HepG2 (cell line): ENCODE measurements at regions not wholly inside any gene's neighbourhood (a gene's known extent, or its start where the extent isn't known, plus 50 kb on each side); places are given as distances from the start of the nearest gene placed in this dataset.

Experiments
- ATAC-seq: fragments of 200-7000 bp; cut with Tn5 transposase; 3 replicates; pipeline ENCODE4 v1.9.1; 2020; ENCODE audit warnings: mild to moderate bottlenecking, moderate library complexity
- BruUV-seq: library from RNA; stranded (reverse); fragments of 400-500 nt; replicated peaks from 2 replicates; lab custom pipeline; 2021; lab: Mats Ljungman, UMichigan
- CTCF ChIA-PET: fragments of 300-600 bp; formaldehyde crosslinking; extraction: SDS; loops from one replicate; lab custom pipeline; 2021; ENCODE audit warnings: low total read pairs, inconsistent platforms, low intra/inter-chr PET ratio; lab: Yijun Ruan, JAX
- POLR2A ChIA-PET: fragments of 350-600 bp; sonication (Branson Sonifier 250); formaldehyde crosslinking; loops from one replicate; lab custom pipeline; 2020; ENCODE audit warnings: antibody characterized with exemption, inconsistent platforms; lab: Yijun Ruan, JAX
- DNase-seq: peaks from one replicate; pipeline ENCODE4 v3.0.0-alpha.2; 2015; ENCODE audit warnings: low spot score
- FAIRE-seq: peaks from 3 replicates; lab custom pipeline; 2011; peaks lifted over from hg19 to GRCh38; lab: Jason Lieb, UNC
- H2AFZ ChIP-seq: one replicate; pipeline ENCODE4 v1.6.1; 2011; ENCODE audit warnings: low read length, inconsistent platforms
- H3K27ac ChIP-seq: fragments of 300-600 bp; 3 replicates; pipeline ENCODE4 v1.8.0; 2011; ENCODE audit warnings: mixed run types, mild to moderate bottlenecking, mixed read lengths, low read length, inconsistent platforms; ENCODE audit not compliant: insufficient read depth; ENCODE audit errors: extremely low read length
- H3K27me3 ChIP-seq, 2 experiments: fragments of 200-600 bp in 1 of 2; 2 replicates in 1 of 2; 3 replicates in 1 of 2; pipeline versions ENCODE4 v1.6.0 to v1.8.0; 2011; ENCODE audit warnings: low read length in 2 of 2, mild to moderate bottlenecking in 2 of 2, moderate library complexity in 2 of 2, inconsistent platforms in 1 of 2; ENCODE audit not compliant: insufficient read depth in 2 of 2, control insufficient read depth in 1 of 2
- H3K36me3 ChIP-seq, 2 experiments: fragments of 200-600 bp in 1 of 2; replicated peaks in 1 of 2; 2 replicates in 1 of 2; 3 replicates in 1 of 2; pipeline versions ENCODE4 v1.5.1 to v1.8.0; 2011; ENCODE audit warnings: low read length in 2 of 2, inconsistent platforms in 1 of 2; ENCODE audit not compliant: insufficient read depth in 2 of 2, control insufficient read depth in 1 of 2
- H3K4me1 ChIP-seq: 2 replicates; pipeline ENCODE4 v1.5.1; 2012; ENCODE audit warnings: low read length, inconsistent platforms; ENCODE audit not compliant: insufficient read depth
- H3K4me2 ChIP-seq: 2 replicates; pipeline ENCODE4 v1.6.0; 2011; ENCODE audit warnings: low read depth, low read length, inconsistent platforms
- H3K4me3 ChIP-seq, 3 experiments: fragments of 200-600 bp in 1 of 3; sonication (generic), shearing (Covaris generic) in 1 of 3; replicated peaks in 1 of 3; 2 replicates each; pipeline ENCODE4 v1.5.1; 2011 to 2016; ENCODE audit warnings: low read length in 3 of 3, inconsistent platforms in 2 of 3, low read depth in 2 of 3, mild to moderate bottlenecking in 2 of 3, control low read depth in 1 of 3, mixed read lengths in 1 of 3; ENCODE audit not compliant: insufficient read depth in 1 of 3
- H3K79me2 ChIP-seq: one replicate; pipeline ENCODE4 v1.6.1; 2011; ENCODE audit warnings: low read length, inconsistent platforms; ENCODE audit not compliant: insufficient read depth
- H3K9ac ChIP-seq: 2 replicates; pipeline ENCODE4 v1.6.0; 2011; ENCODE audit warnings: mild to moderate bottlenecking, low read depth, low read length, inconsistent platforms; ENCODE audit not compliant: insufficient read depth
- H3K9me3 ChIP-seq: 2 replicates; pipeline ENCODE4 v1.5.1; 2012; ENCODE audit warnings: mild to moderate bottlenecking, low read length
- H4K20me1 ChIP-seq: 2 replicates; pipeline ENCODE4 v1.6.0; 2011; ENCODE audit warnings: inconsistent platforms, mild to moderate bottlenecking, low read length, moderate library complexity; ENCODE audit not compliant: insufficient read depth
- DPF2 ChIP-seq: sonication (generic); formaldehyde crosslinking; IDR thresholded peaks from 2 replicates; pipeline ENCODE4 v1.4.0; 2020; ENCODE audit warnings: mild to moderate bottlenecking, low read depth, missing genetic modification reagents, borderline replicate concordance
- GRHL1 ChIP-seq: sonication (generic); formaldehyde crosslinking; conservative IDR thresholded peaks from 2 replicates; pipeline ENCODE4 v1.8.0; 2022; ENCODE audit warnings: missing genetic modification reagents
- MED13 ChIP-seq: sonication (generic); formaldehyde crosslinking; IDR thresholded peaks from 2 replicates; pipeline ENCODE4 v1.5.0; 2020; ENCODE audit warnings: missing genetic modification reagents
- SRY ChIP-seq: sonication (generic); formaldehyde crosslinking; IDR thresholded peaks from 2 replicates; pipeline ENCODE4 v1.8.0; 2022; ENCODE audit warnings: mild to moderate bottlenecking, missing genetic modification reagents
- THYN1 ChIP-seq: sonication (generic); formaldehyde crosslinking; IDR thresholded peaks from 2 replicates; pipeline ENCODE4 v1.8.1; 2023; ENCODE audit warnings: low read depth, mild to moderate bottlenecking, moderate library complexity, missing genetic modification reagents, borderline replicate concordance
- TP53 ChIP-seq: sonication (generic); formaldehyde crosslinking; conservative IDR thresholded peaks from 2 replicates; pipeline ENCODE4 v1.4.0; 2020; ENCODE audit warnings: missing genetic modification reagents
- ZNF775 ChIP-seq: sonication (generic); formaldehyde crosslinking; IDR thresholded peaks from 2 replicates; pipeline ENCODE4 v1.4.0; 2020; ENCODE audit warnings: missing genetic modification reagents, mild to moderate bottlenecking, moderate library complexity, borderline replicate concordance
- WGBS: methylation state at CpG from one replicate; pipeline ENCODE4 v1.1.6; 2017; ENCODE audit warnings: low lambda C conversion rate; 5-methylcytosine and 5-hydroxymethylcytosine counted together
- in situ Hi-C: cut with HindIII; loops from 2 replicates; pipeline ENCODE4 v1.10.0; 2017; ENCODE audit warnings: low pct_unique_long_range_greater_than_20kb; ENCODE audit not compliant: extremely low pct_ligation_motif_present
- intact Hi-C: fragments of 100-400 bp; cut with micrococcal nuclease; formaldehyde crosslinking; loops from one replicate; pipeline ENCODE4 v1.10.0; 2022; ENCODE audit not compliant: unreplicated experiment

GRCh38 chr6:71730284-71730683 is 156.1 kb upstream of the RIMS1 start (continued):
- no peak for TF ChIP-seq DPF2 (CRISPR knock-in tag)
- TF ChIP-seq ZNF775 (CRISPR knock-in tag), result no peak
- no peak for TF ChIP-seq THYN1 (CRISPR knock-in tag)
- no peak for TF ChIP-seq MED13 (CRISPR knock-in tag)
- TF ChIP-seq, all 625 proteins: peak for 0

DNA sequence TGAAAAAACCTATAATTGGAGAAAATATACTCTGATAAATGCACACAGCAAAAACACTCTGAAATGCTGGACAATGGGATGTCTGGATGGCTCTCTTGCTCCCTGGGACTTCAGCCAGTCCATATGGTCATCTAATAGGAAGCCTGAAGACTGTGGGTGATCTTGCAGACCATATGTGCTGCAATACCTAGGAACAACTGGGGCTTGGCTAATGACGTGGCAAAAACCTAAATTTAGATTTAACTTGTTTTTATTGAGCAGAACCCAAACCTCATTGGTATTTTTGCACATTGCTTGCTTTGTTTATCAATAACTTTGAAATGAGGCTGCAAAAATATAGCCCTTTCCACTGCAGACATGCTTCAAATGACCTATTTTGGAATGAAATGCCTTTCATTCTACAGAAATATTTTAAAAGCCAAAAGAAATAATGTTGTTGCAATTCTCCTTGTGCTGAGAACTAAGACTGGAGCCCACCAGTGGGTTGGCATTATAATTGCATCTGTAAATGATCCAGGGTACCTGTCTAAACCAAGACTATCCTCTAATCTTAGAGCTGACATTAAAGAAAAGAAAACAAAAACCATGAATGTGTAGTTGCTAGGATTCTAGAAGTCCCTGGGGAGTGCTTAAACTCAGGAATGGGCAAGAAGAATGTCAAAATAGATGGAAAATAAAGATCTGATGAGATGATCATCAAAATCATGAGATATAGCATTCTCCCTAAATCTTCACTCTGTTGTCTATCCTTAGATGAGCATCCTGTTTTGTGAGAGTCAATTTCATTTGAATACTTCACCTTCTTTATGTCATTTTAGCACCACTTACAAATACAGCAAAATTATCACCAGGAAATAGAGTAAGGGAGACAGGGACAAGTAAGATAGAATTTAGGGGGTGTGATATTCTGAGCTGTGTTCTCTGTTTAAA is 152.1 kb upstream of the RIMS1 start:
- Histone ChIP-seq H3K9me3 (no peaks in the 10 kb centered on the region), H3K4me2 (no peak overlapping the region), H3K79me2 (no peaks in the 10 kb centered on the region), H3K36me3 (no peaks in the 10 kb centered on the region), H3K9ac (no peak overlapping the region), H4K20me1 (no peaks in the 10 kb centered on the region), H3K27ac (no peak overlapping the region), H3K4me3 (no peak overlapping the region), H3K27me3 (no peaks in the 10 kb centered on the region), H2AFZ (no peak overlapping the region), H3K4me1 (no peaks in the 10 kb centered on the region)
- DNase-seq (no peak), FAIRE-seq (no peak), ATAC-seq (no peak)
- no TSS peak for BruUV-seq
- intact Hi-C loops (no loop called here), in situ Hi-C loops (no loop called here)
- WGBS, result 0% methylated on average over 1 of the region's 1 CpG
- POLR2A ChIA-PET, result no interaction called here
- CTCF ChIA-PET, result no interaction called here
- TF ChIP-seq TP53 (CRISPR knock-in tag) (no peak), SRY (CRISPR knock-in tag) (no peak), GRHL1 (CRISPR knock-in tag) (no peak)
